ENCODE measurements at regions not wholly inside any gene's neighbourhood (a gene's known extent, or its start where the extent isn't known, plus 50 kb on each side); places are given as distances from the start of the nearest gene placed in this dataset.

- no peak for TF ChIP-seq CTCF (IDR thresholded peaks at IDR 0.05; ENCODE audit: low read depth, low read length)
- no peak overlapping the region for H3K4me3 ChIP-seq (ENCODE audit: low read depth, low read length)
Measured at GRCh38 chr5:159571501-159572244, 241.4 kb upstream of the IL12B start.

GRCh38 chr5:159576902-159577301 is 246.6 kb upstream of the IL12B start:
- TF ChIP-seq CTCF (IDR thresholded peaks at IDR 0.05; ENCODE audit: low read depth, low read length): no peak
- no peak overlapping the region for H3K4me3 ChIP-seq (ENCODE audit: low read depth, low read length)

GRCh38 chr5:159581502-159582249 is 251.4 kb upstream of the IL12B start:
- no peak for TF ChIP-seq CTCF (IDR thresholded peaks at IDR 0.05; ENCODE audit: low read depth, low read length)
- no peak overlapping the region for H3K4me3 ChIP-seq (ENCODE audit: low read depth, low read length)

GRCh38 chr5:159582756-159583541 is 252.7 kb upstream of the IL12B start:
- H3K4me3 ChIP-seq (ENCODE audit: low read depth, low read length): no peak overlapping the region
- TF ChIP-seq CTCF (IDR thresholded peaks at IDR 0.05; ENCODE audit: low read depth, low read length): no peak

- no peak for TF ChIP-seq CTCF (IDR thresholded peaks at IDR 0.05; ENCODE audit: low read depth, low read length)
- H3K4me3 ChIP-seq (ENCODE audit: low read depth, low read length): no peak overlapping the region
Measured at GRCh38 chr5:159586921-159587320, 256.6 kb upstream of the IL12B start.

GRCh38 chr5:159588941-159589340 is 258.7 kb upstream of the IL12B start:
- H3K4me3 ChIP-seq (ENCODE audit: low read depth, low read length): no peak overlapping the region
- no peak for TF ChIP-seq CTCF (IDR thresholded peaks at IDR 0.05; ENCODE audit: low read depth, low read length)
